GM12878 (cell line): ENCODE measurements at regions not wholly inside any gene's neighbourhood (a gene's known extent, or its start where the extent isn't known, plus 50 kb on each side); places are given as distances from the start of the nearest gene placed in this dataset.

ENCODE experiments used
- BHLHE40 ChIP-seq, 2 experiments: fragments of 450-650 bp in 1 of 2; IDR thresholded peaks; 2 replicates each; pipeline ENCODE4 v1.6.1; 2011 to 2017; ENCODE audit warnings: low read depth in 2 of 2, borderline replicate concordance in 1 of 2, improper control_type of control experiment in 1 of 2, low read length in 1 of 2, mild to moderate bottlenecking in 1 of 2
- BRCA1 ChIP-seq: IDR thresholded peaks from 2 replicates; pipeline ENCODE4 v1.6.1; 2011; ENCODE audit warnings: low read depth, low read length, improper control_type of control experiment
- EGR1 ChIP-seq, 2 experiments: IDR thresholded peaks; 1 replicate in 1 of 2; 2 replicates in 1 of 2; pipeline ENCODE4 v1.6.1; 2011 to 2012; ENCODE audit warnings: low read depth in 2 of 2, low read length in 2 of 2, borderline replicate concordance in 1 of 2, mild to moderate bottlenecking in 1 of 2, moderate library complexity in 1 of 2
- EZH2 ChIP-seq: IDR thresholded peaks from 2 replicates; pipeline ENCODE4 v1.6.1; 2012; ENCODE audit warnings: low read depth, mild to moderate bottlenecking, control low read depth, inconsistent platforms, low read length, borderline replicate concordance; ENCODE audit not compliant: control insufficient read depth
- PAX8 ChIP-seq: fragments of 450-650 bp; IDR thresholded peaks from 2 replicates; pipeline ENCODE4 v1.6.1; 2017; ENCODE audit warnings: mild to moderate bottlenecking, moderate library complexity
- POLR2AphosphoS5 ChIP-seq: IDR thresholded peaks from 2 replicates; pipeline ENCODE4 v1.6.1; 2011; ENCODE audit warnings: mild to moderate bottlenecking, low read length, inconsistent platforms
- SP1 ChIP-seq: IDR thresholded peaks from one replicate; pipeline ENCODE4 v1.6.1; 2011; ENCODE audit warnings: low read depth, low read length
- YBX1 ChIP-seq: fragments of 450-650 bp; IDR thresholded peaks from 2 replicates; pipeline ENCODE4 v1.6.1; 2016; ENCODE audit warnings: antibody characterized with exemption
- TF ChIP-seq, protein P1 (sequence below): IDR thresholded peaks from 2 replicates; pipeline ENCODE4 v1.6.1; 2012; ENCODE audit warnings: low read depth, low read length, improper control_type of control experiment
- TF ChIP-seq, protein P2 (sequence below): fragments of 150-350 bp; IDR thresholded peaks from 2 replicates; pipeline ENCODE4 v1.6.1; 2016; ENCODE audit warnings: low read depth, low read length
- TF ChIP-seq, protein P3 (sequence below), 3 experiments: IDR thresholded peaks in 2 of 3; conservative IDR thresholded peaks in 1 of 3; 2 replicates each; pipeline ENCODE4 v1.5.1; 2011; ENCODE audit warnings: low read depth in 3 of 3, low read length in 3 of 3, mild to moderate bottlenecking in 3 of 3, control low read depth in 2 of 3, moderate library complexity in 2 of 3, inconsistent platforms in 1 of 3, mixed read lengths in 1 of 3; ENCODE audit not compliant: control insufficient read depth in 2 of 3, insufficient read depth in 1 of 3; ENCODE audit errors: extremely low read depth in 1 of 3
- TF ChIP-seq, protein P4 (sequence below): fragments of 450-650 bp; IDR thresholded peaks from 2 replicates; pipeline ENCODE4 v1.6.1; 2018; ENCODE audit warnings: mild to moderate bottlenecking, low read depth, moderate library complexity; ENCODE audit not compliant: partially characterized antibody

DNA sequence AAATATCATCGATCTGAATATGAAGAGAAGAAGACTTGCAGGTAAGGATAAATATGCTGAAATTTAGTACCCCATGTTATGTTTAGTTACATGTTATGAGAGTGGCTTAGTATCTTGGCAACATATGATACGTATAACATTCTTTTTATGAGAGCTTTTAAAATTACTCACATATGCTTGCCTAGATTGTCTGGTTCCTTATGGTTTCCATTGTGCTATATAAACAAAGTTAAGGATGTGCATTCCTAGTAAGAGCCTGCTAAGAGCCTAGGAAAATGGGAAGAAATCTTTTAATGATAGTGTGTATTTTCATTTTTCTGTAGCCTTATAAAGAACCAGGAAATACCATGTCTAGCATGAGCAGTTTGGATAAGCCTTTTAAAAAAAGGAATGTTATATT, 112.0 kb upstream of the KCNN2 start:
- no peak for TF ChIP-seq YBX1
- no peak for TF ChIP-seq BRCA1
- TF ChIP-seq, protein P1, sequence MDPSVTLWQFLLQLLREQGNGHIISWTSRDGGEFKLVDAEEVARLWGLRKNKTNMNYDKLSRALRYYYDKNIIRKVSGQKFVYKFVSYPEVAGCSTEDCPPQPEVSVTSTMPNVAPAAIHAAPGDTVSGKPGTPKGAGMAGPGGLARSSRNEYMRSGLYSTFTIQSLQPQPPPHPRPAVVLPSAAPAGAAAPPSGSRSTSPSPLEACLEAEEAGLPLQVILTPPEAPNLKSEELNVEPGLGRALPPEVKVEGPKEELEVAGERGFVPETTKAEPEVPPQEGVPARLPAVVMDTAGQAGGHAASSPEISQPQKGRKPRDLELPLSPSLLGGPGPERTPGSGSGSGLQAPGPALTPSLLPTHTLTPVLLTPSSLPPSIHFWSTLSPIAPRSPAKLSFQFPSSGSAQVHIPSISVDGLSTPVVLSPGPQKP = no peak
- TF ChIP-seq, protein P2, sequence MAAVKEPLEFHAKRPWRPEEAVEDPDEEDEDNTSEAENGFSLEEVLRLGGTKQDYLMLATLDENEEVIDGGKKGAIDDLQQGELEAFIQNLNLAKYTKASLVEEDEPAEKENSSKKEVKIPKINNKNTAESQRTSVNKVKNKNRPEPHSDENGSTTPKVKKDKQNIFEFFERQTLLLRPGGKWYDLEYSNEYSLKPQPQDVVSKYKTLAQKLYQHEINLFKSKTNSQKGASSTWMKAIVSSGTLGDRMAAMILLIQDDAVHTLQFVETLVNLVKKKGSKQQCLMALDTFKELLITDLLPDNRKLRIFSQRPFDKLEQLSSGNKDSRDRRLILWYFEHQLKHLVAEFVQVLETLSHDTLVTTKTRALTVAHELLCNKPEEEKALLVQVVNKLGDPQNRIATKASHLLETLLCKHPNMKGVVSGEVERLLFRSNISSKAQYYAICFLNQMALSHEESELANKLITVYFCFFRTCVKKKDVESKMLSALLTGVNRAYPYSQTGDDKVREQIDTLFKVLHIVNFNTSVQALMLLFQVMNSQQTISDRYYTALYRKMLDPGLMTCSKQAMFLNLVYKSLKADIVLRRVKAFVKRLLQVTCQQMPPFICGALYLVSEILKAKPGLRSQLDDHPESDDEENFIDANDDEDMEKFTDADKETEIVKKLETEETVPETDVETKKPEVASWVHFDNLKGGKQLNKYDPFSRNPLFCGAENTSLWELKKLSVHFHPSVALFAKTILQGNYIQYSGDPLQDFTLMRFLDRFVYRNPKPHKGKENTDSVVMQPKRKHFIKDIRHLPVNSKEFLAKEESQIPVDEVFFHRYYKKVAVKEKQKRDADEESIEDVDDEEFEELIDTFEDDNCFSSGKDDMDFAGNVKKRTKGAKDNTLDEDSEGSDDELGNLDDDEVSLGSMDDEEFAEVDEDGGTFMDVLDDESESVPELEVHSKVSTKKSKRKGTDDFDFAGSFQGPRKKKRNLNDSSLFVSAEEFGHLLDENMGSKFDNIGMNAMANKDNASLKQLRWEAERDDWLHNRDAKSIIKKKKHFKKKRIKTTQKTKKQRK = no peak
- no peak for TF ChIP-seq EGR1 (IDR thresholded peaks at IDR 0.05; ENCODE audit: borderline replicate concordance in 1 of 2, low read depth in 2 of 2, low read length in 2 of 2)
- TF ChIP-seq BHLHE40 (IDR thresholded peaks at IDR 0.05; ENCODE audit: borderline replicate concordance in 1 of 2, low read depth in 2 of 2, low read length in 1 of 2) = no peak
- TF ChIP-seq, protein P3, sequence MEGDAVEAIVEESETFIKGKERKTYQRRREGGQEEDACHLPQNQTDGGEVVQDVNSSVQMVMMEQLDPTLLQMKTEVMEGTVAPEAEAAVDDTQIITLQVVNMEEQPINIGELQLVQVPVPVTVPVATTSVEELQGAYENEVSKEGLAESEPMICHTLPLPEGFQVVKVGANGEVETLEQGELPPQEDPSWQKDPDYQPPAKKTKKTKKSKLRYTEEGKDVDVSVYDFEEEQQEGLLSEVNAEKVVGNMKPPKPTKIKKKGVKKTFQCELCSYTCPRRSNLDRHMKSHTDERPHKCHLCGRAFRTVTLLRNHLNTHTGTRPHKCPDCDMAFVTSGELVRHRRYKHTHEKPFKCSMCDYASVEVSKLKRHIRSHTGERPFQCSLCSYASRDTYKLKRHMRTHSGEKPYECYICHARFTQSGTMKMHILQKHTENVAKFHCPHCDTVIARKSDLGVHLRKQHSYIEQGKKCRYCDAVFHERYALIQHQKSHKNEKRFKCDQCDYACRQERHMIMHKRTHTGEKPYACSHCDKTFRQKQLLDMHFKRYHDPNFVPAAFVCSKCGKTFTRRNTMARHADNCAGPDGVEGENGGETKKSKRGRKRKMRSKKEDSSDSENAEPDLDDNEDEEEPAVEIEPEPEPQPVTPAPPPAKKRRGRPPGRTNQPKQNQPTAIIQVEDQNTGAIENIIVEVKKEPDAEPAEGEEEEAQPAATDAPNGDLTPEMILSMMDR (IDR thresholded peaks at IDR 0.05 in 2 of 3, conservative IDR thresholded peaks at IDR 0.05 in 1 of 3; ENCODE audit: control insufficient read depth in 2 of 3, extremely low read depth in 1 of 3, insufficient read depth in 1 of 3, low read depth in 3 of 3, low read length in 3 of 3) = no peak
- TF ChIP-seq, protein P4, sequence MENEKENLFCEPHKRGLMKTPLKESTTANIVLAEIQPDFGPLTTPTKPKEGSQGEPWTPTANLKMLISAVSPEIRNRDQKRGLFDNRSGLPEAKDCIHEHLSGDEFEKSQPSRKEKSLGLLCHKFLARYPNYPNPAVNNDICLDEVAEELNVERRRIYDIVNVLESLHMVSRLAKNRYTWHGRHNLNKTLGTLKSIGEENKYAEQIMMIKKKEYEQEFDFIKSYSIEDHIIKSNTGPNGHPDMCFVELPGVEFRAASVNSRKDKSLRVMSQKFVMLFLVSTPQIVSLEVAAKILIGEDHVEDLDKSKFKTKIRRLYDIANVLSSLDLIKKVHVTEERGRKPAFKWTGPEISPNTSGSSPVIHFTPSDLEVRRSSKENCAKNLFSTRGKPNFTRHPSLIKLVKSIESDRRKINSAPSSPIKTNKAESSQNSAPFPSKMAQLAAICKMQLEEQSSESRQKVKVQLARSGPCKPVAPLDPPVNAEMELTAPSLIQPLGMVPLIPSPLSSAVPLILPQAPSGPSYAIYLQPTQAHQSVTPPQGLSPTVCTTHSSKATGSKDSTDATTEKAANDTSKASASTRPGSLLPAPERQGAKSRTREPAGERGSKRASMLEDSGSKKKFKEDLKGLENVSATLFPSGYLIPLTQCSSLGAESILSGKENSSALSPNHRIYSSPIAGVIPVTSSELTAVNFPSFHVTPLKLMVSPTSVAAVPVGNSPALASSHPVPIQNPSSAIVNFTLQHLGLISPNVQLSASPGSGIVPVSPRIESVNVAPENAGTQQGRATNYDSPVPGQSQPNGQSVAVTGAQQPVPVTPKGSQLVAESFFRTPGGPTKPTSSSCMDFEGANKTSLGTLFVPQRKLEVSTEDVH = no peak
- no peak for TF ChIP-seq PAX8
- TF ChIP-seq POLR2AphosphoS5 = no peak
- TF ChIP-seq EZH2 = no peak
- TF ChIP-seq SP1 = no peak
